Activated CD8-positive, alpha-beta T cell treated with anti-CD3 and anti-CD28 coated beads for 36 hours (primary cell): ENCODE measurements at regions not wholly inside any gene's neighbourhood (a gene's known extent, or its start where the extent isn't known, plus 50 kb on each side); places are given as distances from the start of the nearest gene placed in this dataset.
A peak's percentile ranks its signal among the peaks of the same experiment; 100 is the strongest.

Experiments used
- ATAC-seq: fragments of 200-7000 bp; cut with Tn5 transposase; one replicate; pipeline ENCODE4 v1.10.0; 2021; ENCODE audit warnings: mild to moderate bottlenecking, moderate library complexity
- CTCF ChIA-PET: fragments of 350-600 bp; sonication (Branson Sonifier 250); formaldehyde crosslinking; loops from one replicate; lab custom pipeline; 2021; ENCODE audit warnings: antibody characterized with exemption; lab: Charles Lee
- POLR2A ChIA-PET: fragments of 350-600 bp; sonication (Branson Sonifier 250); formaldehyde crosslinking; loops from one replicate; lab custom pipeline; 2021; ENCODE audit warnings: antibody characterized with exemption; lab: Charles Lee
- DNase-seq: peaks from one replicate; pipeline ENCODE4 v3.0.0-alpha.2; 2020
- H3K27ac Mint-ChIP-seq: one replicate; pipeline ENCODE4 v1.8.0; 2021; ENCODE audit warnings: mild to moderate bottlenecking, mixed read lengths
- H3K27me3 Mint-ChIP-seq: one replicate; pipeline ENCODE4 v1.8.0; 2021; ENCODE audit warnings: mixed read lengths
- H3K36me3 Mint-ChIP-seq: one replicate; pipeline ENCODE4 v1.8.0; 2021; ENCODE audit warnings: low read depth, mixed read lengths
- H3K4me1 Mint-ChIP-seq: one replicate; pipeline ENCODE4 v1.8.0; 2021; ENCODE audit warnings: low read depth, mixed read lengths
- H3K4me3 Mint-ChIP-seq: one replicate; pipeline ENCODE4 v1.8.0; 2021; ENCODE audit warnings: mild to moderate bottlenecking, moderate library complexity, mixed read lengths
- H3K9me3 Mint-ChIP-seq: one replicate; pipeline ENCODE4 v1.8.0; 2021; ENCODE audit warnings: mixed read lengths
- intact Hi-C: fragments of 100-400 bp; cut with micrococcal nuclease; formaldehyde crosslinking; loops from one replicate; pipeline ENCODE4 v1.10.0; 2022
- TF ChIP-seq, protein P1 (sequence below): fragments of 200-600 bp; IDR thresholded peaks from one replicate; pipeline ENCODE4 v1.8.0; 2022; ENCODE audit warnings: antibody characterized with exemption, mild to moderate bottlenecking

GRCh38 chr9:36471359-36471758, 71.3 kb upstream of the RNF38 start:
- ChIA-PET POLR2A (interaction anchor here (1.0 to 7.0 kb wide), 3 partner anchors 9 to 71 kb away, joined by 3 to 36 read pairs (median 5); partner anchors contain the start of gene RNF38), CTCF (interaction anchor here (0.9 to 3.1 kb wide), 3 partner anchors 18 to 84 kb away, joined by 3 to 13 read pairs (median 3); no protein-coding TSS in a partner anchor)

GRCh38 chr9:36470643-36471290, 70.7 kb upstream of the RNF38 start:
- peak overlapping the region; percentile 91 for H3K27ac Mint-ChIP-seq
- POLR2A ChIA-PET: interaction anchor here (1.1 to 7.0 kb wide), 3 partner anchors 10 to 16 kb away, joined by 3 to 36 read pairs (median 5); no protein-coding TSS in a partner anchor
- H3K27me3 Mint-ChIP-seq: no peaks in the 10 kb centered on the region
- CTCF ChIA-PET: interaction anchor here (0.7 to 3.1 kb wide), 7 partner anchors 12 to 85 kb away, joined by 3 to 13 read pairs (median 3); no protein-coding TSS in a partner anchor
- intact Hi-C loops: no loop called here
- H3K36me3 Mint-ChIP-seq: peaks cover 9% of the 10 kb centered on the region
- H3K9me3 Mint-ChIP-seq: no peaks in the 10 kb centered on the region
- H3K4me3 Mint-ChIP-seq: peak overlapping the region; percentile 71
- H3K4me1 Mint-ChIP-seq: peaks cover 39% of the 10 kb centered on the region
- DNase-seq: peak; percentile 84
- peak; percentile 99 for ATAC-seq
- TF ChIP-seq, protein P1, sequence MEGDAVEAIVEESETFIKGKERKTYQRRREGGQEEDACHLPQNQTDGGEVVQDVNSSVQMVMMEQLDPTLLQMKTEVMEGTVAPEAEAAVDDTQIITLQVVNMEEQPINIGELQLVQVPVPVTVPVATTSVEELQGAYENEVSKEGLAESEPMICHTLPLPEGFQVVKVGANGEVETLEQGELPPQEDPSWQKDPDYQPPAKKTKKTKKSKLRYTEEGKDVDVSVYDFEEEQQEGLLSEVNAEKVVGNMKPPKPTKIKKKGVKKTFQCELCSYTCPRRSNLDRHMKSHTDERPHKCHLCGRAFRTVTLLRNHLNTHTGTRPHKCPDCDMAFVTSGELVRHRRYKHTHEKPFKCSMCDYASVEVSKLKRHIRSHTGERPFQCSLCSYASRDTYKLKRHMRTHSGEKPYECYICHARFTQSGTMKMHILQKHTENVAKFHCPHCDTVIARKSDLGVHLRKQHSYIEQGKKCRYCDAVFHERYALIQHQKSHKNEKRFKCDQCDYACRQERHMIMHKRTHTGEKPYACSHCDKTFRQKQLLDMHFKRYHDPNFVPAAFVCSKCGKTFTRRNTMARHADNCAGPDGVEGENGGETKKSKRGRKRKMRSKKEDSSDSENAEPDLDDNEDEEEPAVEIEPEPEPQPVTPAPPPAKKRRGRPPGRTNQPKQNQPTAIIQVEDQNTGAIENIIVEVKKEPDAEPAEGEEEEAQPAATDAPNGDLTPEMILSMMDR: no peak

More at GRCh38 chr9:36471359-36471758, 71.3 kb upstream of the RNF38 start:
- Mint-ChIP-seq H3K27ac (peak overlapping the region; percentile 91), H3K4me3 (peak overlapping the region; percentile 71), H3K27me3 (no peaks in the 10 kb centered on the region), H3K9me3 (no peaks in the 10 kb centered on the region), H3K36me3 (peaks cover 9% of the 10 kb centered on the region), H3K4me1 (peaks cover 39% of the 10 kb centered on the region)
- intact Hi-C loops: no loop called here
- TF ChIP-seq, protein P1: no peak
- no peak for DNase-seq
- ATAC-seq: no peak

GRCh38 chr9:36463467-36463866, 63.4 kb upstream of the RNF38 start:
- Mint-ChIP-seq H3K9me3 (peaks cover 1% of the 10 kb centered on the region), H3K4me3 (no peak overlapping the region), H3K27me3 (no peaks in the 10 kb centered on the region), H3K4me1 (peaks cover 36% of the 10 kb centered on the region), H3K27ac (peak overlapping the region; percentile 71), H3K36me3 (peaks cover 6% of the 10 kb centered on the region)
- CTCF ChIA-PET: interaction anchor here (1.6 kb wide), 1 partner anchor 57 kb away, joined by 6 read pairs; no protein-coding TSS in a partner anchor
- TF ChIP-seq, protein P1: no peak
- no peak for DNase-seq
- ATAC-seq: no peak
- intact Hi-C loops: no loop called here
- POLR2A ChIA-PET: interaction anchor here (1.0 to 3.3 kb wide), 3 partner anchors 12 to 25 kb away, joined by 3 to 10 read pairs (median 3); no protein-coding TSS in a partner anchor

GRCh38 chr9:36462245-36462644, 62.2 kb upstream of the RNF38 start:
- DNase-seq (no peak), ATAC-seq (no peak)
- Mint-ChIP-seq H3K9me3 (peaks cover 1% of the 10 kb centered on the region), H3K27me3 (no peaks in the 10 kb centered on the region), H3K27ac (peak overlapping the region; percentile 41), H3K36me3 (peaks cover 10% of the 10 kb centered on the region), H3K4me3 (no peak overlapping the region), H3K4me1 (peaks cover 40% of the 10 kb centered on the region)
- CTCF ChIA-PET: interaction anchor here (1.2 kb wide), 1 partner anchor 94 kb away, joined by 3 read pairs; no protein-coding TSS in a partner anchor
- POLR2A ChIA-PET: interaction anchor here (0.7 kb wide), 1 partner anchor 24 kb away, joined by 4 read pairs; no protein-coding TSS in a partner anchor
- intact Hi-C loops: no loop called here
- TF ChIP-seq, protein P1: no peak
